A549 (cell line): ENCODE measurements at regions not wholly inside any gene's neighbourhood (a gene's known extent, or its start where the extent isn't known, plus 50 kb on each side); places are given as distances from the start of the nearest gene placed in this dataset.

ENCODE experiments used
- CEBPB ChIP-seq, 2 experiments: fragments of >200 bp in 1 of 2; sonication (Bioruptor Twin) in 1 of 2; formaldehyde crosslinking in 1 of 2; IDR thresholded peaks; 2 replicates each; pipeline ENCODE4 v1.6.1; 2012 to 2016
- CTCF ChIP-seq: fragments of >200 bp; sonication (Bioruptor Twin); formaldehyde crosslinking; IDR thresholded peaks from 3 replicates; pipeline ENCODE4 v1.5.1; 2016
- EP300 ChIP-seq, 2 experiments: fragments of >200 bp; sonication (Bioruptor Twin); formaldehyde crosslinking; IDR thresholded peaks; 2 replicates in 1 of 2; 3 replicates in 1 of 2; pipeline ENCODE4 v1.6.1; 2016 to 2017
- HOXB13 ChIP-seq: fragments of 250-450 bp; sonication (Bioruptor Pico); IDR thresholded peaks from 2 replicates; pipeline ENCODE4 v1.5.0; 2020; ENCODE audit warnings: low read depth, mild to moderate bottlenecking, moderate library complexity
- JUNB ChIP-seq: fragments of >200 bp; sonication (Bioruptor Twin); formaldehyde crosslinking; IDR thresholded peaks from 2 replicates; pipeline ENCODE4 v1.6.1; 2016
- PBX3 ChIP-seq: IDR thresholded peaks from 2 replicates; pipeline ENCODE4 v1.6.1; 2012
- PHF8 ChIP-seq: fragments of 200-600 bp; sonication (generic); IDR thresholded peaks from 2 replicates; pipeline ENCODE4 v1.6.1; 2016; ENCODE audit warnings: low read depth, mild to moderate bottlenecking, antibody characterized with exemption, moderate library complexity, borderline replicate concordance
- POLR2A ChIP-seq: IDR thresholded peaks from 2 replicates; pipeline ENCODE4 v1.6.1; 2012; ENCODE audit warnings: mild to moderate bottlenecking, low read length
- POLR2AphosphoS2 ChIP-seq: conservative IDR thresholded peaks from 2 replicates; pipeline ENCODE4 v1.6.1; 2012; ENCODE audit warnings: low read length, improper control_type of control experiment, inconsistent platforms
- RAD21 ChIP-seq, 2 experiments: fragments of >200 bp in 1 of 2; sonication (Bioruptor Twin) in 1 of 2; formaldehyde crosslinking in 1 of 2; IDR thresholded peaks in 1 of 2; conservative IDR thresholded peaks in 1 of 2; 2 replicates in 1 of 2; 3 replicates in 1 of 2; pipeline ENCODE4 v1.6.1; 2012 to 2018; ENCODE audit warnings: inconsistent platforms in 1 of 2
- SMC3 ChIP-seq: fragments of >200 bp; sonication (Bioruptor Twin); formaldehyde crosslinking; IDR thresholded peaks from 3 replicates; pipeline ENCODE4 v1.6.1; 2018; ENCODE audit warnings: inconsistent platforms
- TF ChIP-seq, protein P1 (sequence below): fragments of 200-600 bp; sonication (generic); IDR thresholded peaks from 2 replicates; pipeline ENCODE4 v1.6.1; 2016; ENCODE audit warnings: antibody characterized with exemption, mild to moderate bottlenecking, moderate library complexity

DNA sequence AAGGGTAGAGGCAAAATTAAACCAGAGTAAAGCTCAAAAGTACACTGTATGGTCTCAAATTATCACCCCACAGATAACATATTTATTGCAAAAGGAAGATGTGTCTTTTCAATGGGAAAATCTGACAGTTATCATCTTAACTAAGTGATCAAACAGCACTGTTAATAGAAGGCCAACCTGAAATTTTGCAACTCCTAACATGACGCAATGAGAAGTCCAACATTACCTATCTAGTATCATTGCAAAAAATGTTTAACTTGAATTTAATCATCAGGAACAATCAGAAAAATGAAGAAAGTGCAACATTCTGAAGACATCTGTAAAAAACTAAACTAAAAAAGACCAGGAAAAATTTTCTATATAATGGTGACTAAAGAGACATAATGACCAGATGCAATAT, 156.7 kb upstream of the POGK start:
- TF ChIP-seq CEBPB (IDR thresholded peaks at IDR 0.05) (no peak), CTCF (no peak), SMC3 (no peak), JUNB (no peak), HOXB13 (CRISPR knock-in tag) (no peak), EP300 (IDR thresholded peaks at IDR 0.05) (no peak), RAD21 (conservative IDR thresholded peaks at IDR 0.05 in 1 of 2, IDR thresholded peaks at IDR 0.05 in 1 of 2) (no peak), PHF8 (no peak), POLR2AphosphoS2 (no peak), POLR2A (no peak), PBX3 (no peak)
- TF ChIP-seq, protein P1, sequence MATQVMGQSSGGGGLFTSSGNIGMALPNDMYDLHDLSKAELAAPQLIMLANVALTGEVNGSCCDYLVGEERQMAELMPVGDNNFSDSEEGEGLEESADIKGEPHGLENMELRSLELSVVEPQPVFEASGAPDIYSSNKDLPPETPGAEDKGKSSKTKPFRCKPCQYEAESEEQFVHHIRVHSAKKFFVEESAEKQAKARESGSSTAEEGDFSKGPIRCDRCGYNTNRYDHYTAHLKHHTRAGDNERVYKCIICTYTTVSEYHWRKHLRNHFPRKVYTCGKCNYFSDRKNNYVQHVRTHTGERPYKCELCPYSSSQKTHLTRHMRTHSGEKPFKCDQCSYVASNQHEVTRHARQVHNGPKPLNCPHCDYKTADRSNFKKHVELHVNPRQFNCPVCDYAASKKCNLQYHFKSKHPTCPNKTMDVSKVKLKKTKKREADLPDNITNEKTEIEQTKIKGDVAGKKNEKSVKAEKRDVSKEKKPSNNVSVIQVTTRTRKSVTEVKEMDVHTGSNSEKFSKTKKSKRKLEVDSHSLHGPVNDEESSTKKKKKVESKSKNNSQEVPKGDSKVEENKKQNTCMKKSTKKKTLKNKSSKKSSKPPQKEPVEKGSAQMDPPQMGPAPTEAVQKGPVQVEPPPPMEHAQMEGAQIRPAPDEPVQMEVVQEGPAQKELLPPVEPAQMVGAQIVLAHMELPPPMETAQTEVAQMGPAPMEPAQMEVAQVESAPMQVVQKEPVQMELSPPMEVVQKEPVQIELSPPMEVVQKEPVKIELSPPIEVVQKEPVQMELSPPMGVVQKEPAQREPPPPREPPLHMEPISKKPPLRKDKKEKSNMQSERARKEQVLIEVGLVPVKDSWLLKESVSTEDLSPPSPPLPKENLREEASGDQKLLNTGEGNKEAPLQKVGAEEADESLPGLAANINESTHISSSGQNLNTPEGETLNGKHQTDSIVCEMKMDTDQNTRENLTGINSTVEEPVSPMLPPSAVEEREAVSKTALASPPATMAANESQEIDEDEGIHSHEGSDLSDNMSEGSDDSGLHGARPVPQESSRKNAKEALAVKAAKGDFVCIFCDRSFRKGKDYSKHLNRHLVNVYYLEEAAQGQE = no peak
